GM19468 (cell line): ENCODE measurements at regions not wholly inside any gene's neighbourhood (a gene's known extent, or its start where the extent isn't known, plus 50 kb on each side); places are given as distances from the start of the nearest gene placed in this dataset.
"Not testable (repeated sequence)": the region's sequence is repeated elsewhere in the genome, so short reads cannot be mapped to it uniquely, and the experiment has no call there.

Experiments used
- ATAC-seq: cut with Tn5 transposase; IDR thresholded peaks from one replicate; pipeline ENCODE4 v1.9.1; 2021; ENCODE audit warnings: mild to moderate bottlenecking, moderate library complexity, moderate number of reproducible peaks; ENCODE audit not compliant: unreplicated experiment; ENCODE audit errors: extremely low read depth

- no peak for ATAC-seq
Measured at GRCh38 chr3:28134792-28135375, 106.5 kb upstream of the CMC1 start.

- no peak for ATAC-seq
Measured at GRCh38 chr3:28136607-28137216, 104.7 kb upstream of the CMC1 start.

GRCh38 chr3:28138043-28138610 is 103.3 kb upstream of the CMC1 start:
- no peak for ATAC-seq

- ATAC-seq = no peak
Measured at GRCh38 chr3:28139288-28139687, 102.1 kb upstream of the CMC1 start.

- no peak for ATAC-seq
Measured at GRCh38 chr3:28139967-28140634, 101.3 kb upstream of the CMC1 start.

GRCh38 chr3:28140664-28141063 is 100.8 kb upstream of the CMC1 start:
- ATAC-seq = no peak

GRCh38 chr3:28149960-28150359 is 91.5 kb upstream of the CMC1 start:
- ATAC-seq = no peak

GRCh38 chr3:28150465-28151206 is 90.8 kb upstream of the CMC1 start:
- no peak for ATAC-seq

GRCh38 chr3:28151207-28151550 is 90.2 kb upstream of the CMC1 start:
- ATAC-seq = no peak

- ATAC-seq = no peak
Measured at GRCh38 chr3:28151608-28152228, 89.7 kb upstream of the CMC1 start.

GRCh38 chr3:28155631-28156030 is 85.8 kb upstream of the CMC1 start:
- no peak for ATAC-seq

- not testable (repeated sequence) for ATAC-seq
Measured at GRCh38 chr3:28156599-28156998, 84.8 kb upstream of the CMC1 start.

GRCh38 chr3:28171962-28172361 is 69.5 kb upstream of the CMC1 start:
- ATAC-seq = peak; percentile 44

GRCh38 chr3:28172748-28173147 is 68.7 kb upstream of the CMC1 start:
- no peak for ATAC-seq

GRCh38 chr3:28173836-28174235 is 67.6 kb upstream of the CMC1 start:
- no peak for ATAC-seq

GRCh38 chr3:28186748-28187147 is 54.7 kb upstream of the CMC1 start:
- no peak for ATAC-seq

GRCh38 chr3:28188686-28189085 is 52.7 kb upstream of the CMC1 start:
- no peak for ATAC-seq

GRCh38 chr3:28191363-28191762 is 50.1 kb upstream of the CMC1 start:
- no peak for ATAC-seq
